ENCODE measurements at regions not wholly inside any gene's neighbourhood (a gene's known extent, or its start where the extent isn't known, plus 50 kb on each side); places are given as distances from the start of the nearest gene placed in this dataset.

- no peak for TF ChIP-seq CTCF (IDR thresholded peaks at IDR 0.05; ENCODE audit: extremely low read depth in 1 of 2, insufficient read depth in 1 of 2, low read depth in 1 of 2, low read length in 2 of 2)
- no peak for TF ChIP-seq MYC (IDR thresholded peaks at IDR 0.05; ENCODE audit: low read depth, low read length)
- TF ChIP-seq POLR2A (IDR thresholded peaks at IDR 0.05; ENCODE audit: low read depth, low read length): no peak
- TF ChIP-seq POLR2AphosphoS5 (IDR thresholded peaks at IDR 0.05; ENCODE audit: insufficient read depth, low read depth, low read length): no peak
- no peak for TF ChIP-seq EZH2 (IDR thresholded peaks at IDR 0.05; ENCODE audit: borderline replicate concordance, low read depth, low read length, severe bottlenecking)
- TF ChIP-seq JUN (IDR thresholded peaks at IDR 0.05; ENCODE audit: borderline replicate concordance, insufficient read depth, insufficient read length, low read depth): no peak
- TF ChIP-seq MAX (IDR thresholded peaks at IDR 0.05; ENCODE audit: insufficient read depth, insufficient read length): no peak
- TF ChIP-seq GATA2 (IDR thresholded peaks at IDR 0.05; ENCODE audit: insufficient read depth, insufficient read length, low read depth, low read length): no peak
These were observed 81.2 kb upstream of the ITGB1 start for GRCh38 chr10:33039181-33039580.

Data from endothelial cell of umbilical vein (primary cell).